Spleen (tissue), 7 donors: ENCODE measurements at regions not wholly inside any gene's neighbourhood (a gene's known extent, or its start where the extent isn't known, plus 50 kb on each side); places are given as distances from the start of the nearest gene placed in this dataset.

Source experiments
- POLR2A ChIP-seq, 3 donors: fragments of 450-650 bp; IDR thresholded peaks; one replicate each; pipeline ENCODE4 v1.5.1; 2017; ENCODE audit warnings: antibody characterized with exemption in 3 of 3, mild to moderate bottlenecking in 1 of 3
- TF ChIP-seq, protein P1 (sequence below), 11 experiments: fragments of 200-600 bp in 7 of 11; fragments of 450-650 bp in 4 of 11; sonication (generic) in 4 of 11; IDR thresholded peaks in 8 of 11; conservative IDR thresholded peaks in 3 of 11; 1 replicate in 7 of 11; 2 replicates in 4 of 11; pipeline versions ENCODE4 v1.4.0 to v1.8.0; 2016 to 2021; ENCODE audit warnings: antibody characterized with exemption in 11 of 11, inconsistent platforms in 4 of 11, mild to moderate bottlenecking in 1 of 11
- donor health status: DM: no; HTN: no; CAD: no; lungs with moderate emphysema.
- donor health status: DM: no; HTN: no; CAD: no.
- donor health status: DM: no; HTN: no; CAD: no.

- TF ChIP-seq, protein P1, sequence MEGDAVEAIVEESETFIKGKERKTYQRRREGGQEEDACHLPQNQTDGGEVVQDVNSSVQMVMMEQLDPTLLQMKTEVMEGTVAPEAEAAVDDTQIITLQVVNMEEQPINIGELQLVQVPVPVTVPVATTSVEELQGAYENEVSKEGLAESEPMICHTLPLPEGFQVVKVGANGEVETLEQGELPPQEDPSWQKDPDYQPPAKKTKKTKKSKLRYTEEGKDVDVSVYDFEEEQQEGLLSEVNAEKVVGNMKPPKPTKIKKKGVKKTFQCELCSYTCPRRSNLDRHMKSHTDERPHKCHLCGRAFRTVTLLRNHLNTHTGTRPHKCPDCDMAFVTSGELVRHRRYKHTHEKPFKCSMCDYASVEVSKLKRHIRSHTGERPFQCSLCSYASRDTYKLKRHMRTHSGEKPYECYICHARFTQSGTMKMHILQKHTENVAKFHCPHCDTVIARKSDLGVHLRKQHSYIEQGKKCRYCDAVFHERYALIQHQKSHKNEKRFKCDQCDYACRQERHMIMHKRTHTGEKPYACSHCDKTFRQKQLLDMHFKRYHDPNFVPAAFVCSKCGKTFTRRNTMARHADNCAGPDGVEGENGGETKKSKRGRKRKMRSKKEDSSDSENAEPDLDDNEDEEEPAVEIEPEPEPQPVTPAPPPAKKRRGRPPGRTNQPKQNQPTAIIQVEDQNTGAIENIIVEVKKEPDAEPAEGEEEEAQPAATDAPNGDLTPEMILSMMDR (IDR thresholded peaks at IDR 0.05 in 8 of 11, conservative IDR thresholded peaks at IDR 0.05 in 3 of 11), result no peak
- no peak for TF ChIP-seq POLR2A (IDR thresholded peaks at IDR 0.05)
These were observed 77.9 kb upstream of the ATG10 start for GRCh38 chr5:81893961-81894360.
